Neutrophil (primary cell): ENCODE measurements at regions not wholly inside any gene's neighbourhood (a gene's known extent, or its start where the extent isn't known, plus 50 kb on each side); places are given as distances from the start of the nearest gene placed in this dataset.

Experiments used
- H3K27ac ChIP-seq: fragments of 200-600 bp; sonication (generic); 2 replicates; pipeline ENCODE4 v1.5.1; 2016; ENCODE audit warnings: mild to moderate bottlenecking, moderate library complexity
- H3K27me3 ChIP-seq: fragments of 200-600 bp; sonication (generic); 2 replicates; pipeline ENCODE4 v1.6.0; 2016; ENCODE audit warnings: mild to moderate bottlenecking
- H3K36me3 ChIP-seq: fragments of 200-600 bp; sonication (generic); 2 replicates; pipeline ENCODE4 v1.5.1; 2017
- H3K4me1 ChIP-seq, 2 experiments: fragments of 200-600 bp in 1 of 2; sonication (generic) in 1 of 2; 1 replicate in 1 of 2; 2 replicates in 1 of 2; pipeline versions ENCODE4 v1.5.1 to v1.6.1; 2013 to 2016; ENCODE audit warnings: low read depth in 1 of 2, low read length in 1 of 2, mild to moderate bottlenecking in 1 of 2, moderate library complexity in 1 of 2; ENCODE audit not compliant: control insufficient read depth in 1 of 2, insufficient read depth in 1 of 2
- H3K4me3 ChIP-seq, 2 experiments: fragments of 200-600 bp in 1 of 2; sonication (generic) in 1 of 2; 1 replicate in 1 of 2; 2 replicates in 1 of 2; pipeline ENCODE4 v1.5.1; 2013 to 2016; ENCODE audit warnings: low read depth in 1 of 2, low read length in 1 of 2, mild to moderate bottlenecking in 1 of 2, moderate library complexity in 1 of 2
- H3K9me3 ChIP-seq: fragments of 200-600 bp; sonication (generic); 2 replicates; pipeline ENCODE4 v1.5.1; 2016
- TF ChIP-seq, protein P1 (sequence below): fragments of 200-600 bp; sonication (generic); IDR thresholded peaks from 2 replicates; pipeline ENCODE4 v1.5.1; 2016; ENCODE audit warnings: antibody characterized with exemption

DNA sequence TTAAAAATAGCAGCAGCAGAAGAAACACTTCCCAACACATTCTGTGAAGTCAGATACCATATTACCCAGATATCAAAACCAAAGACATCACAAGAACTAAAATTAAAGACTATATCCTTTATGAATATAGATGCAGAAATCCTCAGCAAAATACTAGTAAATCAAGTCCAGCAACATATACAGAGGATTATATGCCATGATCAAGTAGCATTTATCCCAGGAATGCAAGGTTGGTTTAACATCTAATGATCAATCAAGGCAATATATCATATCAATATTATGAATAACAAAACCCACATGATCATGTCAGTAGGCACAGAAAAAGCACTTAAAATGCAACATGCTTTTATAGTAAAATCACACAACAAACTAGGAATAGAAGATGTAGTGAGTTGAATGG is 88.1 kb downstream of the RPS24 start:
- Histone ChIP-seq H3K27ac (no peak overlapping the region), H3K4me1 (no peaks in the 10 kb centered on the region), H3K27me3 (no peaks in the 10 kb centered on the region), H3K9me3 (no peaks in the 10 kb centered on the region), H3K36me3 (no peaks in the 10 kb centered on the region), H3K4me3 (no peak overlapping the region)
- TF ChIP-seq, protein P1, sequence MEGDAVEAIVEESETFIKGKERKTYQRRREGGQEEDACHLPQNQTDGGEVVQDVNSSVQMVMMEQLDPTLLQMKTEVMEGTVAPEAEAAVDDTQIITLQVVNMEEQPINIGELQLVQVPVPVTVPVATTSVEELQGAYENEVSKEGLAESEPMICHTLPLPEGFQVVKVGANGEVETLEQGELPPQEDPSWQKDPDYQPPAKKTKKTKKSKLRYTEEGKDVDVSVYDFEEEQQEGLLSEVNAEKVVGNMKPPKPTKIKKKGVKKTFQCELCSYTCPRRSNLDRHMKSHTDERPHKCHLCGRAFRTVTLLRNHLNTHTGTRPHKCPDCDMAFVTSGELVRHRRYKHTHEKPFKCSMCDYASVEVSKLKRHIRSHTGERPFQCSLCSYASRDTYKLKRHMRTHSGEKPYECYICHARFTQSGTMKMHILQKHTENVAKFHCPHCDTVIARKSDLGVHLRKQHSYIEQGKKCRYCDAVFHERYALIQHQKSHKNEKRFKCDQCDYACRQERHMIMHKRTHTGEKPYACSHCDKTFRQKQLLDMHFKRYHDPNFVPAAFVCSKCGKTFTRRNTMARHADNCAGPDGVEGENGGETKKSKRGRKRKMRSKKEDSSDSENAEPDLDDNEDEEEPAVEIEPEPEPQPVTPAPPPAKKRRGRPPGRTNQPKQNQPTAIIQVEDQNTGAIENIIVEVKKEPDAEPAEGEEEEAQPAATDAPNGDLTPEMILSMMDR = no peak

DNA sequence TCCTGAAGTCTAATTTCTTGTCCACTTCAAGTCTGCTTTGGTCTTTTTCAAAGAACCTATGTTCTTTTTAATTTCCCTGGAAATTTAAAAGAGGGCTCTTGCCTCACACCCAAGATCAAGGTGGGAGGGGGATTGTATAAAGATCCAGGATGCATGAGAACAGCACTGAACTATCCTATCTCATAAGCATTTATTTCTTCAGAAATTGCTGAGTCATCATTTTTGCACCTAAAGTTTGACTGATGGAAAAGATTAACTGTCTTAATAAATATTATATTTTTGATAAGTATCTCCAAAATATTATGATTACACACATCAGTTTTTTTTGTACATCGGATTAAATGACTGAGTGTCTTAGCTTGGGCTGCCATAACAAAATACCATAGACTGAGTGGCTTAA is 90.5 kb downstream of the RPS24 start:
- Histone ChIP-seq H3K27me3 (no peaks in the 10 kb centered on the region), H3K36me3 (no peaks in the 10 kb centered on the region), H3K27ac (no peak overlapping the region), H3K4me3 (no peak overlapping the region), H3K4me1 (no peaks in the 10 kb centered on the region), H3K9me3 (no peaks in the 10 kb centered on the region)
- TF ChIP-seq, protein P1 = no peak

DNA sequence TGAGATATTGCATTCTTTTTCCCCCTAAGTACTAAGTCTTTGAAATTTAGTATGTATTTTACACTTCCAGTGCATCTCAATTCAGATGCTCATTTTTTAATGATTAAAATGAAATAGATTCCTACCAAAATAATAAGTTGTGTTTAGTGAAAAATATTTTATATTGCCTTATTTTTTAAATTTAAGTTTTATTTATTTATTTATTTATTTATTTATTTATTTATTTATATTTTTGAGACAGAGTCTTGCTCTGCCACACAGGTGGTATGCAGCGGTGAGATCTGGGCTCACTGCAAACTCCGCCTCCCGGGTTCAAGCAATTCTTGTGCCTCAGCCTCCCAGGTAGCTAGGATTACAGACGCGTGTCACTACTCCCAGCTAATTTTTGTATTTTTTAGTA is 95.5 kb downstream of the RPS24 start:
- no peaks in the 10 kb centered on the region for H3K9me3 ChIP-seq
- H3K4me3 ChIP-seq = no peak overlapping the region
- TF ChIP-seq, protein P1 = no peak

DNA sequence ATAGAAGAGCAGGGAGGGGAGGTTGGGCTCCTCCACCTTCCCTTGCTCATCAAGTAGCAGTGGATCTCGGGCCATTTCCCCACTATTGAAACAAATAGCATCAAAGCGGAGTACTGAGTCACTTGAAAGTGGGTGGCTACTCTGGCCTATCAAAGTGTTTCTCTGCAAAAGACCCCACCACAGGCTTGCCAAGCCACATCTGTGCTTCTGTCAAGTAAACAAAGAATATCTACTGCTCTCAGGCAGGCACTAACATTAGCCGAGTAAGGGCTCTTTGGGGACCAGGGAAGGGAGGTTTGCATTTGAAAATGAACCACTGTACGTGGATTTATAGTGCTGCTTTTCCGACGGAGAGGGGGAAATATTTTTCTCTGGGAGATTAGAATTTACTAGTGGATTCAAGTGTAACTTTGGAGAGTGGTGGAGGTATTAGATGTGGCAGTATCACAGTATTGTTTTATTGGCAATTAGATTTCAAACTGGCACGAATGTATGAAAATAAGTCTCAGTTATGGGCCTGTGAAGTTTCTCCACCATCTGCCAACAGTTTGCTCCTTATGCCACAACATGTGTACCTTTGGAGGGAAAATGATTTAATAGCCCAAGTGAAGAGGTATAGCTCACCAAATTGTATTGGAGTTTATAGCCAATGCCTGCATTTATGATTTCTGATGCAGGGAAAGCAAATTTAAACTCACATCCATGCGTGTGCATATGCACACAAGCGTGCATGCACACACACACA is 97.5 kb downstream of the RPS24 start:
- Histone ChIP-seq H3K27me3 (peaks cover 2% of the 10 kb centered on the region), H3K4me3 (no peak overlapping the region), H3K36me3 (no peaks in the 10 kb centered on the region), H3K27ac (no peak overlapping the region), H3K9me3 (no peaks in the 10 kb centered on the region), H3K4me1 (no peaks in the 10 kb centered on the region)
- TF ChIP-seq, protein P1 = no peak

More for the DNA sequence above, 95.5 kb downstream of the RPS24 start:
- no peaks in the 10 kb centered on the region for H3K36me3 ChIP-seq
- no peak overlapping the region for H3K27ac ChIP-seq
- no peaks in the 10 kb centered on the region for H3K4me1 ChIP-seq
- peaks cover 2% of the 10 kb centered on the region for H3K27me3 ChIP-seq

DNA sequence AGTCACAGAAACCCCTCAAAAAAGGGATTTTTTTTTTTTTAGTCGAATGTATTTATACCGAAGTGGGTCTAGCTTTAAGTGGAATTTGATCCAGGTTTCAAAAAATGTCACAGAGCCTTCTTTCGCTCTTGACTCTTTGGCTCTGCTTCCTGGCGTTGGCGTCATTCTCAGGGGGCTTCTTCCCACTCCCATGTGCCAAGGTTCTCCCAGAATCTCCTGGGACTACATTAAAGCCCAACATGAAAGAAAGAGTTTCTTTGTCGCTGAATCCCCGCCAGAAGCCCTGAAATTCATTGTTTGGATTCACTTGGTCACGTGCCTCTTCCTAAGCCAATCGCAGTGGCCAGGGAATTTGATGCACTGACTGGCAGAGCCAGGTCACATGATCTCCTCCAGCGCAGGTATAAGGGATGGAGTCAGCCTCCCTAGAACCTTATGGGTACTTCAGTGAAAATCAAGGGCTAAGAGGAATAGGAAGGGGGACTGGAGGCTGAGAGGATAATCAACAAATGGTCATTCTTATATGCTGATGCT is 101.2 kb downstream of the RPS24 start:
- TF ChIP-seq, protein P1 = no peak
- no peaks in the 10 kb centered on the region for H3K36me3 ChIP-seq
- no peak overlapping the region for H3K27ac ChIP-seq

More for the DNA sequence above, 101.2 kb downstream of the RPS24 start:
- Histone ChIP-seq H3K9me3 (no peaks in the 10 kb centered on the region), H3K4me1 (no peaks in the 10 kb centered on the region), H3K4me3 (no peak overlapping the region), H3K27me3 (peaks cover 2% of the 10 kb centered on the region)
